Neural cell (in vitro differentiated cells): ENCODE measurements at regions not wholly inside any gene's neighbourhood (a gene's known extent, or its start where the extent isn't known, plus 50 kb on each side); places are given as distances from the start of the nearest gene placed in this dataset.
"Not testable (repeated sequence)": the region's sequence is repeated elsewhere in the genome, so short reads cannot be mapped to it uniquely, and the experiment has no call there.

Experiments used
- H2AFZ ChIP-seq: fragments of 200-600, 300-800 bp; sonication (generic), shearing (Covaris generic); 2 replicates; pipeline ENCODE4 v1.6.0; 2014; ENCODE audit warnings: low read depth, mild to moderate bottlenecking, antibody characterized with exemption, low read length, moderate library complexity
- H3F3A ChIP-seq: fragments of 200-600 bp; shearing (Covaris generic); 2 replicates; pipeline ENCODE4 v1.6.1; 2016; ENCODE audit warnings: mild to moderate bottlenecking, moderate library complexity, mixed read lengths, antibody characterized with exemption, low read length; ENCODE audit not compliant: insufficient read depth, poor library complexity, severe bottlenecking
- H3K27ac ChIP-seq: fragments of 200-600, 300-800 bp; sonication (generic), shearing (Covaris generic); 2 replicates; pipeline ENCODE4 v1.5.1; 2014; ENCODE audit warnings: mild to moderate bottlenecking, low read length, moderate library complexity
- H3K27me3 ChIP-seq: fragments of 300-800, 200-600 bp; sonication (generic), shearing (Covaris generic); 2 replicates; pipeline ENCODE4 v1.6.0; 2014; ENCODE audit warnings: mild to moderate bottlenecking, low read depth, low read length, moderate library complexity; ENCODE audit not compliant: insufficient read depth
- H3K36me3 ChIP-seq: fragments of 300-800, 200-600 bp; sonication (generic), shearing (Covaris generic); 2 replicates; pipeline ENCODE4 v1.5.1; 2014; ENCODE audit warnings: mild to moderate bottlenecking, antibody characterized with exemption, low read length, moderate library complexity; ENCODE audit not compliant: insufficient read depth
- H3K4me2 ChIP-seq: fragments of 300-800, 200-600 bp; sonication (generic), shearing (Covaris generic); 2 replicates; pipeline ENCODE4 v1.6.0; 2014; ENCODE audit warnings: mild to moderate bottlenecking, low read length
- H3K4me3 ChIP-seq: fragments of 300-800, 200-600 bp; sonication (generic), shearing (Covaris generic); 2 replicates; pipeline ENCODE4 v1.5.1; 2014; ENCODE audit warnings: mild to moderate bottlenecking, low read length, moderate library complexity
- H3K79me2 ChIP-seq: fragments of 200-600 bp; shearing (Covaris generic); replicated peaks from 2 replicates; pipeline ENCODE4 v1.6.0; 2014; ENCODE audit warnings: mild to moderate bottlenecking, low read length, moderate library complexity; ENCODE audit not compliant: insufficient read depth
- H3K9ac ChIP-seq: fragments of 300-800, 200-600 bp; sonication (generic), shearing (Covaris generic); 2 replicates; pipeline ENCODE4 v1.6.1; 2016; ENCODE audit warnings: mild to moderate bottlenecking, low read length, mixed read lengths
- H3K9me2 ChIP-seq: fragments of 200-600 bp; shearing (Covaris generic); 2 replicates; pipeline ENCODE4 v1.6.1; 2016; ENCODE audit warnings: mild to moderate bottlenecking, low read length, mixed read lengths; ENCODE audit not compliant: insufficient read depth
- H3K9me3 ChIP-seq: fragments of 200-600, 300-800 bp; sonication (generic), shearing (Covaris generic); 2 replicates; pipeline ENCODE4 v1.6.1; 2016; ENCODE audit warnings: mild to moderate bottlenecking, mixed run types, low read length, moderate library complexity, mixed read lengths
- H4K20me1 ChIP-seq: fragments of 200-600 bp; shearing (Covaris generic); 2 replicates; pipeline ENCODE4 v1.6.1; 2016; ENCODE audit warnings: mild to moderate bottlenecking, mixed run types; ENCODE audit not compliant: insufficient read depth
- EP300 ChIP-seq: fragments of 450-650 bp; conservative IDR thresholded peaks from 2 replicates; pipeline ENCODE4 v1.6.1; 2014; ENCODE audit warnings: antibody characterized with exemption, mild to moderate bottlenecking, moderate library complexity; ENCODE audit not compliant: poor library complexity, severe bottlenecking
- EZH2 ChIP-seq: fragments of 200-600, 300-800 bp; shearing (Covaris generic), sonication (generic); IDR thresholded peaks from 2 replicates; pipeline ENCODE4 v1.6.1; 2014; ENCODE audit warnings: antibody characterized with exemption, low read length, borderline replicate concordance, mild to moderate bottlenecking; ENCODE audit not compliant: insufficient read depth, poor library complexity, severe bottlenecking
- MXI1 ChIP-seq: fragments of 450-650 bp; conservative IDR thresholded peaks from 2 replicates; pipeline ENCODE4 v1.6.1; 2014; ENCODE audit warnings: antibody characterized with exemption, mild to moderate bottlenecking; ENCODE audit not compliant: poor library complexity, severe bottlenecking
- RAD21 ChIP-seq: fragments of 450-650 bp; conservative IDR thresholded peaks from 2 replicates; pipeline ENCODE4 v1.6.1; 2014; ENCODE audit warnings: antibody characterized with exemption, mild to moderate bottlenecking, moderate library complexity
- SMC3 ChIP-seq: fragments of 450-650 bp; conservative IDR thresholded peaks from 2 replicates; pipeline ENCODE4 v1.6.1; 2014; ENCODE audit warnings: antibody characterized with exemption, mild to moderate bottlenecking, moderate library complexity; ENCODE audit not compliant: poor library complexity
- TAF1 ChIP-seq: IDR thresholded peaks from 2 replicates; pipeline ENCODE4 v1.6.1; 2012; ENCODE audit warnings: low read depth
- TF ChIP-seq, protein P1 (sequence below): fragments of 450-650 bp; IDR thresholded peaks from 2 replicates; pipeline ENCODE4 v1.5.1; 2014; ENCODE audit warnings: antibody characterized with exemption, mild to moderate bottlenecking, moderate library complexity; ENCODE audit not compliant: poor library complexity, severe bottlenecking
- TF ChIP-seq, protein P2 (sequence below): IDR thresholded peaks from 2 replicates; pipeline ENCODE4 v1.6.1; 2012; ENCODE audit warnings: borderline replicate concordance

- H2AFZ ChIP-seq: no peak overlapping the region
- TF ChIP-seq EZH2 (no peak), RAD21 (peak; percentile 76), TAF1 (no peak), SMC3 (peak; percentile 71), EP300 (no peak)
- TF ChIP-seq, protein P1, sequence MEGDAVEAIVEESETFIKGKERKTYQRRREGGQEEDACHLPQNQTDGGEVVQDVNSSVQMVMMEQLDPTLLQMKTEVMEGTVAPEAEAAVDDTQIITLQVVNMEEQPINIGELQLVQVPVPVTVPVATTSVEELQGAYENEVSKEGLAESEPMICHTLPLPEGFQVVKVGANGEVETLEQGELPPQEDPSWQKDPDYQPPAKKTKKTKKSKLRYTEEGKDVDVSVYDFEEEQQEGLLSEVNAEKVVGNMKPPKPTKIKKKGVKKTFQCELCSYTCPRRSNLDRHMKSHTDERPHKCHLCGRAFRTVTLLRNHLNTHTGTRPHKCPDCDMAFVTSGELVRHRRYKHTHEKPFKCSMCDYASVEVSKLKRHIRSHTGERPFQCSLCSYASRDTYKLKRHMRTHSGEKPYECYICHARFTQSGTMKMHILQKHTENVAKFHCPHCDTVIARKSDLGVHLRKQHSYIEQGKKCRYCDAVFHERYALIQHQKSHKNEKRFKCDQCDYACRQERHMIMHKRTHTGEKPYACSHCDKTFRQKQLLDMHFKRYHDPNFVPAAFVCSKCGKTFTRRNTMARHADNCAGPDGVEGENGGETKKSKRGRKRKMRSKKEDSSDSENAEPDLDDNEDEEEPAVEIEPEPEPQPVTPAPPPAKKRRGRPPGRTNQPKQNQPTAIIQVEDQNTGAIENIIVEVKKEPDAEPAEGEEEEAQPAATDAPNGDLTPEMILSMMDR: peak; percentile 72
- TF ChIP-seq, protein P2, sequence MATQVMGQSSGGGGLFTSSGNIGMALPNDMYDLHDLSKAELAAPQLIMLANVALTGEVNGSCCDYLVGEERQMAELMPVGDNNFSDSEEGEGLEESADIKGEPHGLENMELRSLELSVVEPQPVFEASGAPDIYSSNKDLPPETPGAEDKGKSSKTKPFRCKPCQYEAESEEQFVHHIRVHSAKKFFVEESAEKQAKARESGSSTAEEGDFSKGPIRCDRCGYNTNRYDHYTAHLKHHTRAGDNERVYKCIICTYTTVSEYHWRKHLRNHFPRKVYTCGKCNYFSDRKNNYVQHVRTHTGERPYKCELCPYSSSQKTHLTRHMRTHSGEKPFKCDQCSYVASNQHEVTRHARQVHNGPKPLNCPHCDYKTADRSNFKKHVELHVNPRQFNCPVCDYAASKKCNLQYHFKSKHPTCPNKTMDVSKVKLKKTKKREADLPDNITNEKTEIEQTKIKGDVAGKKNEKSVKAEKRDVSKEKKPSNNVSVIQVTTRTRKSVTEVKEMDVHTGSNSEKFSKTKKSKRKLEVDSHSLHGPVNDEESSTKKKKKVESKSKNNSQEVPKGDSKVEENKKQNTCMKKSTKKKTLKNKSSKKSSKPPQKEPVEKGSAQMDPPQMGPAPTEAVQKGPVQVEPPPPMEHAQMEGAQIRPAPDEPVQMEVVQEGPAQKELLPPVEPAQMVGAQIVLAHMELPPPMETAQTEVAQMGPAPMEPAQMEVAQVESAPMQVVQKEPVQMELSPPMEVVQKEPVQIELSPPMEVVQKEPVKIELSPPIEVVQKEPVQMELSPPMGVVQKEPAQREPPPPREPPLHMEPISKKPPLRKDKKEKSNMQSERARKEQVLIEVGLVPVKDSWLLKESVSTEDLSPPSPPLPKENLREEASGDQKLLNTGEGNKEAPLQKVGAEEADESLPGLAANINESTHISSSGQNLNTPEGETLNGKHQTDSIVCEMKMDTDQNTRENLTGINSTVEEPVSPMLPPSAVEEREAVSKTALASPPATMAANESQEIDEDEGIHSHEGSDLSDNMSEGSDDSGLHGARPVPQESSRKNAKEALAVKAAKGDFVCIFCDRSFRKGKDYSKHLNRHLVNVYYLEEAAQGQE: no peak
- H3F3A ChIP-seq: no peaks in the 10 kb centered on the region
- no peaks in the 10 kb centered on the region for H3K9me3 ChIP-seq
- no peak overlapping the region for H3K4me3 ChIP-seq
- no peak overlapping the region for H3K27ac ChIP-seq
- no peaks in the 10 kb centered on the region for H3K9me2 ChIP-seq
- H3K27me3 ChIP-seq: no peaks in the 10 kb centered on the region
- H3K79me2 ChIP-seq: no peaks in the 10 kb centered on the region
- H4K20me1 ChIP-seq: no peaks in the 10 kb centered on the region
- no peak overlapping the region for H3K9ac ChIP-seq
- no peak overlapping the region for H3K4me2 ChIP-seq
- no peaks in the 10 kb centered on the region for H3K36me3 ChIP-seq
Measured at GRCh38 chr7:51428217-51428887, 111.7 kb upstream of the COBL start.

GRCh38 chr7:51426163-51426562, 109.6 kb upstream of the COBL start:
- Histone ChIP-seq H3K27me3 (no peaks in the 10 kb centered on the region), H3K4me3 (no peak overlapping the region), H3K36me3 (no peaks in the 10 kb centered on the region), H3K9ac (no peak overlapping the region), H2AFZ (no peak overlapping the region), H4K20me1 (no peaks in the 10 kb centered on the region), H3K4me2 (no peak overlapping the region), H3K9me3 (no peaks in the 10 kb centered on the region), H3K9me2 (no peaks in the 10 kb centered on the region), H3F3A (no peaks in the 10 kb centered on the region), H3K79me2 (no peaks in the 10 kb centered on the region), H3K27ac (no peak overlapping the region)
- TF ChIP-seq EP300 (no peak), MXI1 (no peak), TAF1 (no peak), SMC3 (no peak), EZH2 (no peak)
- TF ChIP-seq, protein P1: no peak

DNA sequence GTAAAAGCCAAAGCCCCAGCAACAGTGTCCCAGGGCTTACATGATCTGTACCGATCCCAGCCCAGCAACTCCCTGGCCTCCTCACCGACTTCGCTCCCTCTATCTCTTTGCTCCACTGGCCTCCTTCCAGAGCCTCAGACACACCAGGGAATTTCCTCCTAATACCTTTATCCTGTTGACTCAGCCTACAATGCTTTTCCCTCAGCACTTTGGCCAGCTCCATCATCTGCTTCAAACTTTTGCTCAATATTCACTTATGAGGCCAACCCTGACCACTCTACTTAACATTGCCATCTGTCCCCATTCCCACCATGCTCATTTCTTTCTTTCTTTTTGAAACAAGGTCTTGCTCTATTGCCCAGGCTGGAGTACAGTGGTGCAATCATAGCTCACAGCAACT, 93.3 kb upstream of the COBL start:
- not testable (repeated sequence) for H3K4me2 ChIP-seq, H3K9me3 ChIP-seq, H3K9ac ChIP-seq, H3K27me3 ChIP-seq, H3F3A ChIP-seq, H3K4me3 ChIP-seq, H4K20me1 ChIP-seq, H3K27ac ChIP-seq, H3K9me2 ChIP-seq, H2AFZ ChIP-seq, H3K79me2 ChIP-seq, H3K36me3 ChIP-seq

DNA sequence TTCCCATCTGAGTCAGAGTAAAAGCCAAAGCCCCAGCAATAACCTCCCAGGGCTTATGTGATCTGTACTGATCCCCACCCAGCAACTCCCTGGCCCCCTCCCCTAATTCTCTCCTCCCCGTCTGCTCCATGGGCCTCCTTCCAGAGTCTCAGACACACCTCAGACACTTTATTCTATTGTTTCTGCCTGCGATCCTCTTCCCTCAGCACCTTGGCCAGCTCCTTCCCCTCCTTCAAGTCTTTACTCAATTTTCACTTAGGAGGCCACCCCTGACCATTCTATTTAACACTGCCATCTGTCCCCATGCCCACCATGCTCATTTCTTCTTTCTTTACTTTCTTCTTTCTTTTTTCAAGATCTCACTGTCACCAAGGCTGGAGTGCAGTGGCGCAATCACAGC, 81.0 kb upstream of the COBL start:
- H3K9me2 ChIP-seq, H3K4me2 ChIP-seq, H3K79me2 ChIP-seq, H3K9me3 ChIP-seq, H4K20me1 ChIP-seq, H3F3A ChIP-seq, H3K27ac ChIP-seq, H3K9ac ChIP-seq, H3K27me3 ChIP-seq, H3K4me3 ChIP-seq, H3K36me3 ChIP-seq, H2AFZ ChIP-seq: not testable (repeated sequence)
